Fibroblast of villous mesenchyme (primary cell): ENCODE measurements at regions not wholly inside any gene's neighbourhood (a gene's known extent, or its start where the extent isn't known, plus 50 kb on each side); places are given as distances from the start of the nearest gene placed in this dataset.
"Not testable (repeated sequence)": the region's sequence is repeated elsewhere in the genome, so short reads cannot be mapped to it uniquely, and the experiment has no call there.

ENCODE experiments used
- DNase-seq: peaks from one replicate; pipeline ENCODE4 v3.0.0-alpha.2; 2010; ENCODE audit warnings: low read depth
- H3K4me3 ChIP-seq: 2 replicates; pipeline ENCODE4 v1.5.1; 2011; ENCODE audit warnings: low read depth, mild to moderate bottlenecking, low read length
- TF ChIP-seq, protein P1 (sequence below): IDR thresholded peaks from 2 replicates; pipeline ENCODE4 v1.5.1; 2012; ENCODE audit warnings: low read depth, mild to moderate bottlenecking, low read length; ENCODE audit not compliant: insufficient read depth

GRCh38 chr17:53475002-53475401 is 347.7 kb upstream of the KIF2B start:
- TF ChIP-seq, protein P1, sequence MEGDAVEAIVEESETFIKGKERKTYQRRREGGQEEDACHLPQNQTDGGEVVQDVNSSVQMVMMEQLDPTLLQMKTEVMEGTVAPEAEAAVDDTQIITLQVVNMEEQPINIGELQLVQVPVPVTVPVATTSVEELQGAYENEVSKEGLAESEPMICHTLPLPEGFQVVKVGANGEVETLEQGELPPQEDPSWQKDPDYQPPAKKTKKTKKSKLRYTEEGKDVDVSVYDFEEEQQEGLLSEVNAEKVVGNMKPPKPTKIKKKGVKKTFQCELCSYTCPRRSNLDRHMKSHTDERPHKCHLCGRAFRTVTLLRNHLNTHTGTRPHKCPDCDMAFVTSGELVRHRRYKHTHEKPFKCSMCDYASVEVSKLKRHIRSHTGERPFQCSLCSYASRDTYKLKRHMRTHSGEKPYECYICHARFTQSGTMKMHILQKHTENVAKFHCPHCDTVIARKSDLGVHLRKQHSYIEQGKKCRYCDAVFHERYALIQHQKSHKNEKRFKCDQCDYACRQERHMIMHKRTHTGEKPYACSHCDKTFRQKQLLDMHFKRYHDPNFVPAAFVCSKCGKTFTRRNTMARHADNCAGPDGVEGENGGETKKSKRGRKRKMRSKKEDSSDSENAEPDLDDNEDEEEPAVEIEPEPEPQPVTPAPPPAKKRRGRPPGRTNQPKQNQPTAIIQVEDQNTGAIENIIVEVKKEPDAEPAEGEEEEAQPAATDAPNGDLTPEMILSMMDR, result no peak
- DNase-seq, result no peak
- no peak overlapping the region for H3K4me3 ChIP-seq

DNA sequence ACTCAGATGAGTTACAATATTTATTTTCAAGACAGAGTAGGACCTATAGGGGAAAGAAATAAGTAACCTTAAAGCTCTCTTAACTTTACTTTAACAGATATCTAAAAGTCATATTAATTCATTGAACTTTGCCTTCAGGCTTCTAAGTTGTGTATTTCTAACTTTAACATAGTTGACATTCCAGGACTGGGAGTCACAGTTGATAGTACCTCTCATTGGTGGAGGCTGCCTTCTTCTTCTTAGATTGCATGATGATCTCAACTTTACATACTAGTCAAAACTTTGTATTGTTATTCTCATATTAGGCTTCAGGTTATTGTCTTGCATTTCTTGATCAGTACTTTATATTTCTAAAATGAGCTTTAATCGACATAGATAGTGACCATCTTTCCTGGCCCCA is 350.1 kb upstream of the KIF2B start:
- no peak for DNase-seq
- no peak overlapping the region for H3K4me3 ChIP-seq
- TF ChIP-seq, protein P1, result no peak

DNA sequence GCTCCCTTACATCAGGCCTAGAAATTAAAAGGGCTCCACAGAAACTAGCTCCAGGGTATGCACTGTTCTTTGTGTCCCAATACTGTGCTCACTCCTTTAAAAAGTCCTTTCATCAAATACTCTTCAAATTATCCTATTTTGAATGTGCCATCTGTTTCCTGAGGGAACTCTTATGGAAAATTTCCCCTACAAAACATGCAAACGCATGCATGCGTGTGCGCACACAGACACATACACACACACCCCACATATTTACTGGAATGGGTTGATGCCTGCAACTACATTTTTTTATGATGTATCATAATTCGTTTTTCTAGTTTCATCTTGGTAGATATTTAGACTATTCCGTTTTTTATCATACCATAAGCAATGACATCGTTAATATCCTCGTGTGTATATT is 351.2 kb upstream of the KIF2B start:
- H3K4me3 ChIP-seq, result no peak overlapping the region
- TF ChIP-seq, protein P1, result no peak
- DNase-seq, result no peak

DNA sequence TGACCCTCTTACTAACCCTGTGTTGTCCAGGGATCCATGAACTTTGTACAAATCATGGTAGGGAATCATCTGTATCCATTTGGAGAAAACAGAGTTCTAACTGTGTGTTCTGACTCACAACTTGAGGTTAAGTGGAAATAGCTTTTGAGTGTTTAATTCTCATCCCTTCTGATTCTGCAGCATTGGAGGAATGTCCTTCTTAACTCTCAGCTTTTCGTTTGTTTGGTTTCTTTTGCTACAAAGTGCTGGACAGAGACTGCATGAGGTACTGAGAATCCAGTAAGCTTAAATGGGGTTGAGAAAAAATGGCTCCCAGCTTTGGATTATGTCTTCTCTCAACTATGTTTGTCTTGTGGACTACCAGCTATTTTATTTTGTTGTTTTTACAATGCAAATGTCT is 352.1 kb upstream of the KIF2B start:
- TF ChIP-seq, protein P1, result no peak
- DNase-seq, result no peak
- no peak overlapping the region for H3K4me3 ChIP-seq

DNA sequence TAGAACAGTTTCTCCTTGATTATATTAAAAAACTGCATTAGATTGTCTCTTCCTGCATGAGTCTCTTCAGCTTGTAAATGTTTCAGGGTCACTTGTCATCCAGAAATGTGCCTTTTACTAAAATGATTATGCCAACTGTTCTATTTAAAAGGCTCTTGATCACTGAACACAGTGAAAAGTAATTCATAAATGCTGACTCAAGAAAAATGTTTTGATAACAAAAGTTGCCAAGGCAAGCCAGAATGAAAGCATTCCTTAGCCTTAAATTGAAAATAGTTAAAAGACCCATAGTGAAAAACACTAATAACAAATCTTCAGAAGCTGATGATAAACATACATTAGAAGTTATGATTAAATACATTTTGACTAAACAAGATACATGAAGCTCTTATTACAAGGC is 356.0 kb upstream of the KIF2B start:
- no peak for DNase-seq
- H3K4me3 ChIP-seq, result no peak overlapping the region
- TF ChIP-seq, protein P1, result no peak

DNA sequence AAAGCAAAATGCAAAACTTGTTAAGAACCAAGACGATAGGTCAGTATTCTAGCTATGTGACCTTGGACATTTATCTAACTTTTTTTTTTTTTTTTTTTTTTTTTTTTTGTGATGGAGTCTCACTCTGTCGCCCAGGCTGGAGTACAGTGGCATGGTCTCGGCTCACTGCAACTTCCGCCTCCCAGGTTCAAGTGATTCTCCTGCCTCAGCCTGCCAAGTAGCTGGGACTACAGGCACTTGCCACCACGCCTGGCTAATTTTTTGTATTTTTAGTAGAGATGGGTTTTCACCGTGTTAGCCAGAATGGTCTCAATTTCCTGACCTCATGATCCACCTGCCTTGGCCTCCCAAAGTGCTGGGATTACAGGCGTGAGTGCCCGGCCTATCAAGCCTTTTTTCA is 358.3 kb upstream of the KIF2B start:
- DNase-seq, H3K4me3 ChIP-seq: not testable (repeated sequence)

- TF ChIP-seq, protein P1, result no peak
- no peak for DNase-seq
- no peak overlapping the region for H3K4me3 ChIP-seq
Measured at GRCh38 chr17:53463363-53463762, 359.4 kb upstream of the KIF2B start.
